PC-9 (cell line): ENCODE measurements at regions not wholly inside any gene's neighbourhood (a gene's known extent, or its start where the extent isn't known, plus 50 kb on each side); places are given as distances from the start of the nearest gene placed in this dataset.

Experiments
- BruUV-seq: library from RNA; stranded (reverse); fragments of 400-500 nt; replicated peaks from 2 replicates; lab custom pipeline; 2021; lab: Mats Ljungman, UMichigan
- CTCF ChIA-PET: fragments of 300-600 bp; sonication (Branson Sonifier 250); formaldehyde crosslinking; loops from one replicate; lab custom pipeline; 2022; ENCODE audit warnings: antibody characterized with exemption; lab: Charles Lee
- POLR2A ChIA-PET: fragments of 300-600 bp; sonication (Branson Sonifier 250); formaldehyde crosslinking; loops from one replicate; lab custom pipeline; 2022; ENCODE audit warnings: antibody characterized with exemption; ENCODE audit not compliant: unreplicated experiment; lab: Charles Lee
- DNase-seq, 2 experiments: peaks; one replicate each; pipeline versions ENCODE4 v3.0.0 to v3.0.0-alpha.2; 2015 to 2022; ENCODE audit warnings: mixed read lengths in 1 of 2
- H2AFZ ChIP-seq: fragments of 200-600 bp; sonication (generic); 2 replicates; pipeline ENCODE4 v1.8.1; 2017; ENCODE audit warnings: antibody characterized with exemption
- H3F3A ChIP-seq: fragments of 200-600 bp; sonication (generic); 2 replicates; pipeline ENCODE4 v1.8.1; 2017; ENCODE audit warnings: antibody characterized with exemption, mild to moderate bottlenecking, low read depth; ENCODE audit not compliant: insufficient read depth
- H3K27ac ChIP-seq: fragments of 200-600 bp; sonication (generic); 2 replicates; pipeline ENCODE4 v1.6.1; 2016; ENCODE audit warnings: mixed run types
- H3K27me3 ChIP-seq: fragments of 200-600 bp; sonication (generic); 2 replicates; pipeline ENCODE4 v1.6.1; 2016; ENCODE audit warnings: low read depth, mixed run types; ENCODE audit not compliant: insufficient read depth
- H3K36me3 ChIP-seq: fragments of 200-600 bp; sonication (generic); 2 replicates; pipeline ENCODE4 v1.6.1; 2016; ENCODE audit warnings: low read depth, mixed run types
- H3K4me1 ChIP-seq: fragments of 200-600 bp; sonication (generic); replicated peaks from 2 replicates; pipeline ENCODE4 v1.6.1; 2016; ENCODE audit warnings: mixed run types; ENCODE audit not compliant: insufficient read depth
- H3K4me2 ChIP-seq: fragments of 200-600 bp; sonication (generic); 2 replicates; pipeline ENCODE4 v1.6.1; 2017; ENCODE audit warnings: mixed run types
- H3K4me3 ChIP-seq: fragments of 200-600 bp; sonication (generic); 2 replicates; pipeline ENCODE4 v1.6.1; 2016; ENCODE audit warnings: mixed run types
- H3K79me2 ChIP-seq: fragments of 200-600 bp; sonication (generic); 2 replicates; pipeline ENCODE4 v1.6.1; 2017; ENCODE audit warnings: low read depth, mixed run types
- H3K9me2 ChIP-seq: fragments of 200-600 bp; sonication (generic); 2 replicates; pipeline ENCODE4 v1.8.1; 2017; ENCODE audit warnings: mild to moderate bottlenecking; ENCODE audit not compliant: insufficient read depth
- H3K9me3 ChIP-seq: fragments of 200-600 bp; sonication (generic); 2 replicates; pipeline ENCODE4 v1.8.1; 2016; ENCODE audit warnings: low read depth; ENCODE audit not compliant: insufficient read depth
- H4K20me1 ChIP-seq: fragments of 200-600 bp; sonication (generic); 2 replicates; pipeline ENCODE4 v1.8.1; 2017; ENCODE audit not compliant: insufficient read depth
- EZH2 ChIP-seq: fragments of 200-600 bp; sonication (generic); IDR thresholded peaks from 2 replicates; pipeline ENCODE4 v1.8.0; 2017; ENCODE audit warnings: antibody characterized with exemption, low read depth
- intact Hi-C: fragments of 100-400 bp; cut with micrococcal nuclease; formaldehyde crosslinking; loops from one replicate; pipeline ENCODE4 v1.10.0; 2022; ENCODE audit not compliant: unreplicated experiment
- TF ChIP-seq, protein P1 (sequence below): fragments of 200-600 bp; sonication (generic); conservative IDR thresholded peaks from 2 replicates; pipeline ENCODE4 v1.6.1; 2017; ENCODE audit warnings: mixed run types, antibody characterized with exemption, mild to moderate bottlenecking, moderate library complexity

DNA sequence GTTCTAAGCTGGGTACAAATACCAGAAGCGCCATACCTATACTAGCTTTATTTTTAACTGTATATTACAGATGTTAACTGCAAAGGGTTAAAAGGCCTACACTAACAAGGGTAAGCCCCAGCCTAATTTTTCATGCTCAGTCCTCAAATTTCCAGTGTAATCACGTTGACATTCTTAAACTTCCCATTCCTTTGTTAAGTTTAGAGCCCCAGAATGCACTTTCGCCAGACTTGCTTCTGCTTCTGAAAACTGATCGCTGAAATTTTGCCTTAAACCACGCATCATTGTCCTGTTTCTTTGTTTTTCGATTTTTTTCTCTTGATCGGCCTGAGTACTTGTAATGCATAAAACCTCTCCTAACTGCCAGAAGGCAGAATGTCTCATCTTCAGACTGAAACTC lies 2141.9 kb upstream of the AGA start:
- no peak for DNase-seq
- Histone ChIP-seq H3K27ac (no peak overlapping the region), H3K4me3 (no peak overlapping the region), H3K36me3 (no peaks in the 10 kb centered on the region), H3F3A (no peaks in the 10 kb centered on the region), H3K4me2 (no peak overlapping the region), H3K9me3 (no peaks in the 10 kb centered on the region), H3K27me3 (no peaks in the 10 kb centered on the region), H4K20me1 (no peaks in the 10 kb centered on the region), H2AFZ (no peak overlapping the region), H3K9me2 (no peaks in the 10 kb centered on the region), H3K4me1 (no peaks in the 10 kb centered on the region), H3K79me2 (no peaks in the 10 kb centered on the region)
- no TSS peak for BruUV-seq
- ChIA-PET POLR2A (no interaction called here), CTCF (no interaction called here)
- TF ChIP-seq, protein P1, sequence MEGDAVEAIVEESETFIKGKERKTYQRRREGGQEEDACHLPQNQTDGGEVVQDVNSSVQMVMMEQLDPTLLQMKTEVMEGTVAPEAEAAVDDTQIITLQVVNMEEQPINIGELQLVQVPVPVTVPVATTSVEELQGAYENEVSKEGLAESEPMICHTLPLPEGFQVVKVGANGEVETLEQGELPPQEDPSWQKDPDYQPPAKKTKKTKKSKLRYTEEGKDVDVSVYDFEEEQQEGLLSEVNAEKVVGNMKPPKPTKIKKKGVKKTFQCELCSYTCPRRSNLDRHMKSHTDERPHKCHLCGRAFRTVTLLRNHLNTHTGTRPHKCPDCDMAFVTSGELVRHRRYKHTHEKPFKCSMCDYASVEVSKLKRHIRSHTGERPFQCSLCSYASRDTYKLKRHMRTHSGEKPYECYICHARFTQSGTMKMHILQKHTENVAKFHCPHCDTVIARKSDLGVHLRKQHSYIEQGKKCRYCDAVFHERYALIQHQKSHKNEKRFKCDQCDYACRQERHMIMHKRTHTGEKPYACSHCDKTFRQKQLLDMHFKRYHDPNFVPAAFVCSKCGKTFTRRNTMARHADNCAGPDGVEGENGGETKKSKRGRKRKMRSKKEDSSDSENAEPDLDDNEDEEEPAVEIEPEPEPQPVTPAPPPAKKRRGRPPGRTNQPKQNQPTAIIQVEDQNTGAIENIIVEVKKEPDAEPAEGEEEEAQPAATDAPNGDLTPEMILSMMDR: no peak
- TF ChIP-seq EZH2: no peak
- intact Hi-C loops: no loop called here

DNA sequence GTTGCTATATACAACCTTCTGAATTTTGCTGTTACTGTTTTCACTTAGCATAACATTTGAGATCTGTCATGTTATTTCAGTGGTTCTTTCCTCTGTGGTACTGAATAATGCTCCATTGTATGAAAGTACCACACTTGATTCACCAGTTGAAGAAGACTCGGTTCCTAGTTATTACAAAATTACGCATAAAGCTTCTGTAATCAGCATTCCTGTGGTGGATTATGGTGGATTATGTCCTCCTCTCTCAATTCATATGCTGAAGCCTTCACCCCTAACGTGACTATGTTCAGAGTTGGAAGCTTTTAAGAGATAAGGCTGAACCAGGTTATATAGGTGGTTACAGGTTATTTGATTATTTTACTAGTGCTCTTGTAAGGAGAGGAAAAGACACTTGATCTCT lies 2143.5 kb upstream of the AGA start:
- Histone ChIP-seq H4K20me1 (no peaks in the 10 kb centered on the region), H3K4me3 (no peak overlapping the region), H3K79me2 (no peaks in the 10 kb centered on the region), H3K36me3 (no peaks in the 10 kb centered on the region), H3K27me3 (no peaks in the 10 kb centered on the region), H3F3A (no peaks in the 10 kb centered on the region), H3K4me2 (no peak overlapping the region), H2AFZ (no peak overlapping the region), H3K4me1 (no peaks in the 10 kb centered on the region), H3K27ac (no peak overlapping the region), H3K9me2 (no peaks in the 10 kb centered on the region), H3K9me3 (no peaks in the 10 kb centered on the region)
- intact Hi-C loops: no loop called here
- TF ChIP-seq EZH2: no peak
- TF ChIP-seq, protein P1: no peak
- DNase-seq: no peak
- BruUV-seq: no TSS peak
- CTCF ChIA-PET: no interaction called here
- POLR2A ChIA-PET: no interaction called here

DNA sequence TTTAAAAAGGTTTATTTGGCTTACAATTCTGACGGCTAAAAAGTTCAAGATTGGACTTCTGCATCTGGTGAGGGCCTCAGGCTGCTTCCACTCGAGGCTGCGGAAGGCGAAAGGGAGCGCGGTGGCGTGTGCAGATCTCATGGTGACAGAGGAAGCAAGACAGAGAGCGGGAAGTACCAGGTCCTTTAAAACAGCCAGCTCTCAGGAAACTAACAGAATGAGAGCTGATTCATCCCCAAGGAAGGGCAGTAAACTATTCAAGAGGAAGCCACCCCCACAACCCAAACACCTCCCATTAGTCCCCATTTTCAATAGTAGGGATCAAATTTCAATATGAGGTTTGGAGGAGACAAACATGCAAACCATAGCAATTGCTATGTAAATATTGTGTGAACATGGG lies 2144.2 kb upstream of the AGA start:
- no peaks in the 10 kb centered on the region for H3K27me3 ChIP-seq
- no peaks in the 10 kb centered on the region for H3K9me2 ChIP-seq
- POLR2A ChIA-PET: no interaction called here
- H3F3A ChIP-seq: no peaks in the 10 kb centered on the region
- no peaks in the 10 kb centered on the region for H3K4me1 ChIP-seq
- no peaks in the 10 kb centered on the region for H4K20me1 ChIP-seq
- H3K9me3 ChIP-seq: no peaks in the 10 kb centered on the region
- intact Hi-C loops: no loop called here
- no peaks in the 10 kb centered on the region for H3K36me3 ChIP-seq
- H3K4me3 ChIP-seq: no peak overlapping the region
- CTCF ChIA-PET: no interaction called here
- H3K27ac ChIP-seq: no peak overlapping the region
- TF ChIP-seq, protein P1: no peak
- no peak for TF ChIP-seq EZH2
- no peak overlapping the region for H3K4me2 ChIP-seq
- no TSS peak for BruUV-seq
- no peaks in the 10 kb centered on the region for H3K79me2 ChIP-seq
- no peak for DNase-seq
- H2AFZ ChIP-seq: no peak overlapping the region
